ENCODE measurements at regions not wholly inside any gene's neighbourhood (a gene's known extent, or its start where the extent isn't known, plus 50 kb on each side); places are given as distances from the start of the nearest gene placed in this dataset.

- no peak for DNase-seq
These were observed 804.2 kb upstream of the SLITRK1 start for GRCh38 chr13:84686458-84686857.

GRCh38 chr13:84684804-84685203, 802.5 kb upstream of the SLITRK1 start:
- DNase-seq = no peak

GRCh38 chr13:84684048-84684662, 801.9 kb upstream of the SLITRK1 start:
- no peak for DNase-seq

GRCh38 chr13:84683448-84683847, 801.2 kb upstream of the SLITRK1 start:
- no peak for DNase-seq

- no peak for DNase-seq
These were observed 795.6 kb upstream of the SLITRK1 start for GRCh38 chr13:84677836-84678235.

- no peak for DNase-seq
These were observed 790.3 kb upstream of the SLITRK1 start for GRCh38 chr13:84672616-84673015.

- no peak for DNase-seq
These were observed 788.0 kb upstream of the SLITRK1 start for GRCh38 chr13:84670245-84670644.

- DNase-seq = no peak
These were observed 786.4 kb upstream of the SLITRK1 start for GRCh38 chr13:84668637-84669036.

GRCh38 chr13:84662491-84662890, 780.2 kb upstream of the SLITRK1 start:
- DNase-seq = no peak

- DNase-seq = no peak
These were observed 779.4 kb upstream of the SLITRK1 start for GRCh38 chr13:84661718-84662117.

- DNase-seq = peak in 1 of 2 donors; percentile 26
These were observed 777.0 kb upstream of the SLITRK1 start for GRCh38 chr13:84659359-84659661.

- DNase-seq = no peak
These were observed 776.5 kb upstream of the SLITRK1 start for GRCh38 chr13:84658491-84659358.

- DNase-seq = peak in 1 of 2 donors; percentile 92
These were observed 773.4 kb upstream of the SLITRK1 start for GRCh38 chr13:84655677-84656076.

- DNase-seq = no peak
These were observed 772.5 kb upstream of the SLITRK1 start for GRCh38 chr13:84654654-84655275.

- no peak for DNase-seq
These were observed 771.8 kb upstream of the SLITRK1 start for GRCh38 chr13:84653915-84654534.

GRCh38 chr13:84651705-84652104, 769.4 kb upstream of the SLITRK1 start:
- no peak for DNase-seq

- no peak for DNase-seq
These were observed 769.0 kb upstream of the SLITRK1 start for GRCh38 chr13:84651288-84651687.

- peak in 1 of 2 donors; percentile 34 for DNase-seq
These were observed 767.6 kb upstream of the SLITRK1 start for GRCh38 chr13:84649853-84650252.

- DNase-seq = no peak
These were observed 765.9 kb upstream of the SLITRK1 start for GRCh38 chr13:84648069-84648640.

- no peak for DNase-seq
These were observed 764.7 kb upstream of the SLITRK1 start for GRCh38 chr13:84646957-84647356.

- peak in 1 of 2 donors; percentile 44 for DNase-seq
These were observed 763.1 kb upstream of the SLITRK1 start for GRCh38 chr13:84645196-84646012.

- no peak for DNase-seq
These were observed 759.2 kb upstream of the SLITRK1 start for GRCh38 chr13:84641491-84641890.
